Stimulated activated naive CD4-positive, alpha-beta T cell treated with Interleukin-2 at 50 U/mL for 16 hours (primary cell): ENCODE measurements at regions not wholly inside any gene's neighbourhood (a gene's known extent, or its start where the extent isn't known, plus 50 kb on each side); places are given as distances from the start of the nearest gene placed in this dataset.

Experiments
- DNase-seq: peaks from one replicate; lab custom pipeline; 2025; lab: John Stamatoyannopoulos, UW

DNA sequence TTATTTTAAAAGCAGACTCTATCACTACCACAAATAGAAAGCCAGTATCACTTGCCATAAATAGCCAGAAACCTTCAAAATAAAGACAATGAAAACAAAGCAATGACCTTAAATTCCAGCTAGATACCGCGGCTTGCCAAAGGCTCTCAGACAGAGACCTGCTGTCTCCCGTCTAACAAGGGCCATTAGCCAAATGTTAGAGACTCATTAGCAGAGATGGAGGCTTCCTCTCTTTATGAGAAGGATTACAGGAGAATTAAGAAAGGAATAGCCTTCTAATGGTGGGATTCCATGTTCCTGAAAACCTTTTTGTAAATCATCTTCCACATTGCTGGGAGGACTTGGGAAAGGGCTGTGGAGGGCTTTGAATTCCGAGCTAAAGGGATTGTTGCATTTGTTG is 206.7 kb downstream of the AACS start:
- no peak for DNase-seq

DNA sequence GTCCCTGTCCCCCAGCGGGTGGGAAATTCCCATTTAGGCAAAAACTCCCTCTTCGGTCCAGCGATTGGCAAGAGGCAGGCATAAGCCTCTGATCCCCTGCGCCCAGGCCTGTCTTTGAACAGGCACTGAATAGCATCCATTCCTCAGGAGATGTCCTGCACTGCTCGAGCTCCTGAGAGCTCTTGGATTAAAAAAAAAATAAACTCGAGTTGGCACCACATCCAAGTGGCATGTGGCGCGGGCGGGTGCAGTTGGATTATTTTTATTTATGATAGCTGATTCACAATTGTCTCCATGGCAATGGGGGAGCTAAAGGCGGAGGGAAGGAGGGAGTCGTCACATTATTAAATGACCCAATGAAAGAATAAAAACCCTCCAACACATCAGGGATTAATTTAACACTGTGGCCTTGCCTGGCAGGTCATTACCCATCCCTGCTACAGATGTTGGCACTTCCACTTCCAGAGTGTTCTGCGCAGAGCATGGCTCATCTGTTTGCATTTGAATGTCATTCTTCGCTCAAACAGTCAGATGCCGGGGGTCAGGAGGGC is 207.2 kb downstream of the AACS start:
- no peak for DNase-seq

GRCh38 chr12:125276567-125276966 is 211.3 kb downstream of the AACS start:
- DNase-seq = no peak

DNA sequence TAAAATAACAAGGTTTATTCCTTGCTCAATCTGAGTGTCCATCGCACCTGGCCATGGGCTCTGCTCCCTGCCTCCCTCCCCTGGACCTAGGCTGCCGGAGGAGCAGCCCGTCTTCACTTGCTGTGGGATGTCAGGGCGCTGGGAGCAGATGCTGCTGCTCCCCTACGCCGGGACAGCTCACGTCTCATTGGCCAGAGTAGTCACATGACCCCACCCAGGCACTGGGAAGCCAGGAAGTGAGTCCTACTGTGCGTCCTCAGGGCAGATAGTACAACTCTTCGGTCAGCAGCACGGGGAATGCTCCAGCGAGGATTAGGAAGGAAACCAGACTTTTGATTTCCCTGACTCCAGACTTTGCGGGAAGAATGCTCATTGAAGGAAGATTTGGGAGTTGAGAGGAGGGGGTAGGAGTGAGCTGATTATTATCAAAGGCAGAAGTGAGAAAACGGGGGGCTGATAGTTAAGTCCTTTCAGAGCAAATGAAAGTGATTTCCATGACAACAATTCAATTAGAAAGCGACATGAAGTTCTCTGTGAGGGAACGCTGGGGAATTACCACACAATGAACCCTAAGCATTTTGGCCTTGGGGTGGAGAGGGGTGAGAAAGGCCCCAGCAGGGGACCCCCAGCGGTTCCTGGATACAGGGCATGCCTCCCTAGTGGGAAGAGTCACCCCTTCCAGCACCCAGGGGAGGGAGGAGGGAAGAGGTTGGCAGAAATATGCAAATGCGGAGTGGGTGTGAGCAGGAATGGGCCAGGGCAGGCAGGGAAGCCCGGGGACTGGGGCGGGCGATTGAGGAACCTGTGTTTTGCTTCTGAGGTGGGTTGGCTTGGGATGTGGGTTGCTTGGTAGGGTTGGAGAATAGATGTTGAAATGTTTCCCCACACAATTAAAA is 215.5 kb downstream of the AACS start:
- no peak for DNase-seq

- no peak for DNase-seq
Measured at GRCh38 chr12:125282921-125283320, 217.7 kb downstream of the AACS start.

GRCh38 chr12:125283521-125283920 is 218.3 kb downstream of the AACS start:
- DNase-seq = no peak

GRCh38 chr12:125284087-125284486 is 218.9 kb downstream of the AACS start:
- DNase-seq = no peak

DNA sequence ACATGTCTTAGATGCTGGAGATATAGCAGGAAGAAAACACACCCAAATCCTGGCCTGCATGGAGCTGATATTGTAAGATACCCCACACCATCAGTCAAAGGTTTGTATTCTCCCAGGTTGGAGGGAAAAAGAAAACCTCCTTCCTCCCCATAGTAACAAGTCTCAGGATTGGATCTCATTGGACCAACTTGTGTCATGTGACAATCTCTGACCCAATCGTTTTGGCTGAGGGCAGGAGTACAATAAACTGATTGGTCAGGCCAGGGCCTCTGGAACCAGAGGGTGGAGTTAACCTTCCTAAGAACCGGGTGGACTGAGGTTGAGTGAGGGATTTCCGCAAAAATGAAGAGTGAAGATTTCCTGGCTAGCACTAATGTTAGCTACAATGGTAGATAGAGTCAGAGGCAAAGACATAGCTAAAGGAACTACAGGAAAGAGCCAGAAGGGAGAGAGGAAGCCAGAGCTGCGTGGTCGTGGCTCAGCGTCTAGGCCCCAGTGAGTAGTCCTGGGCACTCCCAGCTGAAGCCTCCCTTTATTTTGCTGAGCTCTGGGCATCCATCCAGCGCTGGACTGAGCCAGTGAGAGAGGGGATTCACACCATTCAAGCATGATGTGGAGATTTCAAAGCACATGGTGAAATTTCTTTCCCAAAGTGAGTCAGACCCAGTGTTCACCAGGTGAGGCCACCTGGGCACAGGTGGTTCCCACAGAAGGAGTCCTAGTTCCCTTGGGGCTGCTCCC is 219.9 kb downstream of the AACS start:
- DNase-seq = no peak

DNA sequence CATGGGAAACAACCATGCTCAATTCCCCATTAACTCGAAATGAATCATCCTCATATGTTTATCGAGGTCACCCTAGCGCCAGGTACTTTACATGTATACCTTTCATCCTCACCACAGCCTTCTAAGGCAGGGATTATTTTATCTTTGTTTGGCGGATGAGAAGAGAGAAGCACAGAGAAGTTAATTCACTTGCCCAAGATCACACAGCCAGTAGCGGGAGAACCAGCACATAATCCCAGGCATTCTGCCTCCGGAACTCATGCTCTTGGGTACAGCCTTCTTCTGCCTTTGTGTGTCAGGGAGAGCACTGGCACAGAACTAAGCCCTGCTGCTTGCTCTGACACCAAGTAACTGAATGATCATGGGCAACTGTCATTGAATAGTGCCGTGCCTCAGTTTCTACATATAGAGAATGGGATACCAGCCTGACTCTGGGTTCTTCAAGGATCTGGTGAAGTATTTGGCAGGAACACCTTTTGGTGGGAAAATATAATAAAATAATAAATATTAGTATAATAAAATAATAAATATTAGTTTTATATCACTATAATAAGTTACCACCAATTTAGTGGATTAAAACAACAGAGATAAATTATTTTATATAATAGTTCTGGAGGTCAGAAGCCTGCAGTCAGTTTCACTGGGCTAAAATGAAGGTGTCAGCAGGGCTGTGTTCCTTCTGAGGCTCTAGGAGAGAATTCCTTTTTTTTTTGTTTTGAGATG is 220.9 kb downstream of the AACS start:
- no peak for DNase-seq

GRCh38 chr12:125287155-125287847 is 222.1 kb downstream of the AACS start:
- no peak for DNase-seq

- no peak for DNase-seq
Measured at GRCh38 chr12:125288931-125289928, 224.0 kb downstream of the AACS start.

DNA sequence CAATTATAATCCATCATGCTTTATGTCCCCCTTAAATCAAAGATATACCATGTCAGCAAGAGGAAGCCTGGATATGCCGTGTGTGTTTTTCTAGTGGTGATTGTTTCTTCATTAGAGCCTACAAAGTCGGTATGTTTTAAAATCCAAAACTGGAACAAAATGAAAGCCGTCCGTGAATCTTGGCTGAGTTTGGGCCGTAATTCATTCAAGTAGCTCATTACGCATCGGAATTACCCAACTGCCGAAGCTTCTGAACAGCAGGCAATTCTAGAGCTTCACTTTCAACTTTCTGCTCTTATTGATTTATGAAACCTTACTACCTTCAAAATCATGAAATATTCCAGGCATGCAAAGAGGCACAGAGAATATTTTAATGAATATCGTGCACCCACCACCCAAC is 224.7 kb downstream of the AACS start:
- DNase-seq = no peak

- DNase-seq = no peak
Measured at GRCh38 chr12:125292700-125293099, 227.5 kb downstream of the AACS start.

- DNase-seq = no peak
Measured at GRCh38 chr12:125295550-125295949, 230.3 kb downstream of the AACS start.

- no peak for DNase-seq
Measured at GRCh38 chr12:125296701-125297100, 231.5 kb downstream of the AACS start.

GRCh38 chr12:125299840-125300239 is 234.6 kb downstream of the AACS start:
- DNase-seq = no peak

- no peak for DNase-seq
Measured at GRCh38 chr12:125300249-125300648, 235.0 kb downstream of the AACS start.

DNA sequence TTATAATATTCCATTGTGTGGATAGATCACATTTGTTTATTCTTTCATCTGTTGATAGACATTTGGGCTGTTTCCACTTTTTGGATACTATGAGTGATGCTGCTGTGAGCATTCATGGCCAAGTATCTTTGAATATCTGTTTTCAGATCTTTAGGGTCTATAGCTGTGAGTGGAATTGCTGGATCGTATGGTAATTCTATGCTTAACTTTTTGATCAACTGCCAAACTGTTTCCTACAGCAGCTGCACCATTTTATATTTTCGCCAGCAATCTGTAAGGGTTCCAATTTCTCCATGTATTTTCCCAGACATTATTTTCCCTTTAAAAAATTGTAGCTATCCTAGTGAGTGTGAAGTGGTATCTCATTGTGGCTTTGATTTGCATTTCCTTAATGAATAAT is 238.1 kb downstream of the AACS start:
- no peak for DNase-seq

DNA sequence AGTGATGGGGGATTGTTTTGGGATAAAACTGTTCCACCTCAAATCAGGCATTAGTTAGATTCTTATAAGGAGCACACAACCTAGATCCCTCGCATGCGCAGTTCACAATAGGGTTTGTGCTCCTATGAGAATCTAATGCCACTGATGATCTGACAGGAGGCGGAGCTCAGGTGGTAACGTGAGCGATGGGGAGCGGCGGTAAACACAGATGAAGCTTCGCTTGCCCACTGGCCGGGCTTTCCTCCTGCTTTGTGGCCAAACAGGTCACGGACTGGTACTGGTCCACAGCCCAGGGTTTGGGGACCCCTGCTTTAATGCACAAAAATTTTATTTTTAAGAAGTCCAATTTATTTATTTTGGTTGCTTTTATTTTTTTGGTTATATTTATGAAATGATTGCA is 238.8 kb downstream of the AACS start:
- no peak for DNase-seq

DNA sequence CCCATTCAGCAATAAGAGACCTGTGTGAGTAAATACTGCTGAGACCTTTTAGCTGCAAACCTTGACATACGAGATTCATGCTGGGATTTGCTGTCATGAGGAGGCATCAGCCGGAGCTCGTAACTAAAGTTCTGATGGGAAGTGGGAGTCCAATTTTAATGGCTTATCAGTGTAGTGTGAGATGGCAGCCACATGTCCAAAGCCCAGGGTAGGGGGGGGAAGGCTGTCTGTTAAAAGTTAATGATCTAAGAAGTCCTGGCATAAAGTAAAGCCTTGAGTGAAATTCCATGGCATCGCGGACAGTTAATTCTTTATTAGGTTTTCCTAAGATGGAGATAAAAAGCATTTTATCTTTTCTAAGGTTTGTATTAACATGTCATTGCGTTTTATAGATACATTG is 240.0 kb downstream of the AACS start:
- DNase-seq = no peak

DNA sequence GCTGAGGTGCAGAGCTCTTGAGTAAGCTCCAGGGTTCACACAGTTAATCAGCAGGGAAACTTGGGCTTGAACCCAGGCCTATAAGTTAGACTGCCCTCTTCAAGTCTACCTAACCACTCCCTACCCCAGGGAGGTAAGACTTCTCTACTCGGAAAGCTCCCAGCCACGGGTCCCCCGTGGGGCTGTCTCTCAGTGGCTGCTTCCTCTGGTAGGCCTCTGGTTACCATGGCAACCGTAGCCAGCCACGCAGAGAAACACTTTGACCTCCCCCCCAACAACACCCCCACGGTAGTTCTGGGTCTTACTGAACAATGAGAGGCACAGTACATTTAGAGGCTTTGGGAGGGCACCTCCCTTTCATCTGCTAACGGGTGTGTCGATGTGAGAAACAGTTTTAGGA is 245.2 kb downstream of the AACS start:
- no peak for DNase-seq
